HL-60 (cell line): ENCODE measurements at regions not wholly inside any gene's neighbourhood (a gene's known extent, or its start where the extent isn't known, plus 50 kb on each side); places are given as distances from the start of the nearest gene placed in this dataset.
A peak's percentile ranks its signal among the peaks of the same experiment; 100 is the strongest.

ENCODE experiments used
- CTCF ChIP-seq: IDR thresholded peaks from one replicate; pipeline ENCODE4 v1.5.1; 2011; ENCODE audit warnings: low read length, control low read depth, inconsistent platforms; ENCODE audit not compliant: insufficient read depth
- POLR2AphosphoS5 ChIP-seq: IDR thresholded peaks from 2 replicates; pipeline ENCODE4 v1.6.1; 2012; ENCODE audit warnings: low read depth
- REST ChIP-seq: IDR thresholded peaks from 2 replicates; pipeline ENCODE4 v1.6.1; 2012; ENCODE audit warnings: low read depth; ENCODE audit not compliant: insufficient replicate concordance
- SPI1 ChIP-seq: IDR thresholded peaks from 2 replicates; pipeline ENCODE4 v1.6.1; 2012; ENCODE audit warnings: low read depth, mild to moderate bottlenecking, borderline replicate concordance

GRCh38 chr4:61070269-61070668, 129.9 kb upstream of the ADGRL3 start:
- TF ChIP-seq CTCF: no peak
- TF ChIP-seq POLR2AphosphoS5: no peak
- peak; percentile 64; the same call in 1 of the 2 replicates for TF ChIP-seq SPI1
- no peak for TF ChIP-seq REST
